Heart right ventricle (tissue), 16 donors: ENCODE measurements at regions not wholly inside any gene's neighbourhood (a gene's known extent, or its start where the extent isn't known, plus 50 kb on each side); places are given as distances from the start of the nearest gene placed in this dataset.

Source experiments
- ATAC-seq, 8 donors: fragments of 200-7000 bp; cut with Tn5 transposase; one replicate each; pipeline ENCODE4 v1.9.1; 2020; ENCODE audit warnings: mild to moderate bottlenecking in 8 of 8, moderate library complexity in 8 of 8, moderate number of reproducible peaks in 1 of 8
- DNase-seq, 2 donors: peaks; one replicate each; pipeline ENCODE4 v3.0.0-alpha.2; 2020
- H3K27ac ChIP-seq, 10 donors: fragments of 200-600 bp; sonication (generic) in 2 of 10; one replicate each; pipeline versions ENCODE4 v1.5.0 to v1.8.0; 2020 to 2022; ENCODE audit warnings: mild to moderate bottlenecking in 3 of 10
- H3K27me3 ChIP-seq, 7 donors: fragments of 200-600 bp; one replicate each; pipeline ENCODE4 v1.8.0; 2021 to 2022; ENCODE audit warnings: mild to moderate bottlenecking in 2 of 7
- H3K36me3 ChIP-seq, 9 donors: fragments of 200-600 bp; sonication (generic) in 1 of 9; one replicate each; pipeline versions ENCODE4 v1.5.0 to v1.8.0; 2020 to 2022; ENCODE audit warnings: mild to moderate bottlenecking in 2 of 9
- H3K4me1 ChIP-seq, 9 donors: fragments of 200-600 bp; sonication (generic) in 1 of 9; one replicate each; pipeline versions ENCODE4 v1.5.0 to v1.8.0; 2020 to 2022; ENCODE audit warnings: mild to moderate bottlenecking in 4 of 9
- H3K4me3 ChIP-seq, 10 donors: fragments of 200-600 bp; sonication (generic) in 2 of 10; one replicate each; pipeline versions ENCODE4 v1.5.0 to v1.8.0; 2020 to 2022; ENCODE audit warnings: mild to moderate bottlenecking in 7 of 10, moderate library complexity in 2 of 10
- H3K9me3 ChIP-seq, 11 donors: fragments of 200-600 bp in 10 of 11; sonication (generic) in 2 of 11; one replicate each; pipeline versions ENCODE4 v1.5.0 to v1.8.0; 2013 to 2022; ENCODE audit warnings: mild to moderate bottlenecking in 2 of 11, control low read depth in 1 of 11, moderate library complexity in 1 of 11
- WGBS, 2 donors: extraction: QIAGEN DNeasy Blood & Tissue Kit; methylation state at CpG; one replicate each; pipeline ENCODE4 v1.1.7; 2013; ENCODE audit warnings: inconsistent platforms in 1 of 2; 5-methylcytosine and 5-hydroxymethylcytosine counted together
- intact Hi-C, 10 donors: fragments of 100-400 bp; cut with DNase I; formaldehyde crosslinking; loops; one replicate each; pipeline versions ENCODE4 v1.11.1 to v1.14.2; 2022
- TF ChIP-seq, protein P1 (sequence below), 9 donors: fragments of 200-600 bp; sonication (generic) in 2 of 9; IDR thresholded peaks; one replicate each; pipeline versions ENCODE4 v1.5.0 to v1.8.0; 2021 to 2022; ENCODE audit warnings: antibody characterized with exemption in 9 of 9, mild to moderate bottlenecking in 5 of 9, moderate library complexity in 1 of 9
- donor health status: Arrhythmogenic right ventricular cardiomyopathy.
- donor health status: ischemic (EF 13 %, LVEDD 7.1; RV severe dilation, severe dysfunction).
- donor health status: healthy with polysubstance abuse.
- donor health status: DM: no; HTN: yes; CAD: no.
- donor health status: DM: no; HTN: no; CAD: no.
- donor health status: ischemic (EF 25% LVEDD 6.9; RV normal size, moderate dysfunction).
- donor health status: ischemic (EF 25% LVEDD 5.7; RV mildly dilated, moderate dysfunction).
- donor health status: healthy.
- donor health status: DM: yes; HTN: yes; CAD: no.
- donor health status: Ischemic cardiomyopathy.
- donor health status: ischemic (EF 35%, LVEDD 5.7; RV mildly dilated, moderate dysfunction).
- donor health status: nonischemic (EF 11% LVEDD 7.7; RV severe dilation, severe dysfunction).
- donor health status: DM: yes; HTN: yes; CAD: no.
- donor health status: PGD.
- donor health status: ischemic (EF 29% LVEDD 5.4; RV normal size, mild dysfunction).
- donor health status: nonischemic (EF 23%, LVEDD 6.1; RV moderate dilation, normal function).

GRCh38 chr14:58972233-58973017 is 216.0 kb upstream of the DAAM1 start:
- intact Hi-C loops, result loop anchor here in 1 of 10 donors (10.0 kb wide), 1 partner anchor 168 kb away; no protein-coding TSS in a partner anchor
- no peak overlapping the region for H3K4me3 ChIP-seq
- WGBS, 2 donors, result 49 to 57% methylated on average over 7 of the region's 7 CpGs
- H3K27ac ChIP-seq, result no peak overlapping the region
- TF ChIP-seq, protein P1, sequence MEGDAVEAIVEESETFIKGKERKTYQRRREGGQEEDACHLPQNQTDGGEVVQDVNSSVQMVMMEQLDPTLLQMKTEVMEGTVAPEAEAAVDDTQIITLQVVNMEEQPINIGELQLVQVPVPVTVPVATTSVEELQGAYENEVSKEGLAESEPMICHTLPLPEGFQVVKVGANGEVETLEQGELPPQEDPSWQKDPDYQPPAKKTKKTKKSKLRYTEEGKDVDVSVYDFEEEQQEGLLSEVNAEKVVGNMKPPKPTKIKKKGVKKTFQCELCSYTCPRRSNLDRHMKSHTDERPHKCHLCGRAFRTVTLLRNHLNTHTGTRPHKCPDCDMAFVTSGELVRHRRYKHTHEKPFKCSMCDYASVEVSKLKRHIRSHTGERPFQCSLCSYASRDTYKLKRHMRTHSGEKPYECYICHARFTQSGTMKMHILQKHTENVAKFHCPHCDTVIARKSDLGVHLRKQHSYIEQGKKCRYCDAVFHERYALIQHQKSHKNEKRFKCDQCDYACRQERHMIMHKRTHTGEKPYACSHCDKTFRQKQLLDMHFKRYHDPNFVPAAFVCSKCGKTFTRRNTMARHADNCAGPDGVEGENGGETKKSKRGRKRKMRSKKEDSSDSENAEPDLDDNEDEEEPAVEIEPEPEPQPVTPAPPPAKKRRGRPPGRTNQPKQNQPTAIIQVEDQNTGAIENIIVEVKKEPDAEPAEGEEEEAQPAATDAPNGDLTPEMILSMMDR (IDR thresholded peaks at IDR 0.05), result no peak
- H3K27me3 ChIP-seq, result no peaks in the 10 kb centered on the region
- peaks cover 0 to 19% (median 0%) of the 10 kb centered on the region in 11 donors for H3K9me3 ChIP-seq
- peaks cover 0 to 15% (median 6%) of the 10 kb centered on the region in 9 donors for H3K4me1 ChIP-seq
- H3K36me3 ChIP-seq, result no peaks in the 10 kb centered on the region
- DNase-seq (no peak), ATAC-seq (no peak)

- H3K27ac ChIP-seq, result no peak overlapping the region
- peaks cover 0 to 27% (median 17%) of the 10 kb centered on the region in 9 donors for H3K4me1 ChIP-seq
- DNase-seq (no peak), ATAC-seq (no peak)
- 84 to 93% methylated on average over 2 of the region's 2 CpGs for WGBS, 2 donors
- no peak overlapping the region for H3K4me3 ChIP-seq
- H3K9me3 ChIP-seq, result peaks cover 0 to 11% (median 0%) of the 10 kb centered on the region in 11 donors
- H3K27me3 ChIP-seq, result no peaks in the 10 kb centered on the region
- H3K36me3 ChIP-seq, result no peaks in the 10 kb centered on the region
- intact Hi-C loops, result loop anchor here in 1 of 10 donors (10.0 kb wide), 1 partner anchor 173 kb away; no protein-coding TSS in a partner anchor
- TF ChIP-seq, protein P1 (IDR thresholded peaks at IDR 0.05), result no peak
Observed at GRCh38 chr14:58977366-58977765, 211.1 kb upstream of the DAAM1 start.

DNA sequence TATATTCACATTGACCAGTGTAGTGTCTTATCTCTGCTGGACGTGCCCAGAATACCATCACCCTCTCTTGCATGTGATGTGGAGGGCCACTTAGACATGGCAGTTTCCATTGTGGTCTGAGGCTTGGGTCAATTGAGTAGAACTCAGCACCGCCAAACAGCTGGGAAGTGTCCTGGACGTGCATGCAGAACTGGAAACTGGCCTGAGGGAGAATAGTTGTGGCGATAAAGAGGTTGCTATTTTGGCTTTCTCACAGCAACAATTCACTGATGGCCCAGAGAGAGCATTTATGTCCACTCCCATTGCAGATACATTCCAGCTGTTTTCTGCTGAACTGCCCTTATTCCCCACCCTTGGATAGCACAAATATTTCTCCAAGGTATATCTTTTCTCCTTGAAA is 210.1 kb upstream of the DAAM1 start:
- 15 to 27% methylated on average over 4 of the region's 4 CpGs for WGBS, 2 donors
- Histone ChIP-seq H3K36me3 (no peaks in the 10 kb centered on the region), H3K27me3 (no peaks in the 10 kb centered on the region), H3K4me1 (peaks cover 0 to 21% (median 17%) of the 10 kb centered on the region in 9 donors), H3K9me3 (peaks cover 0 to 11% (median 0%) of the 10 kb centered on the region in 11 donors), H3K4me3 (no peak overlapping the region), H3K27ac (peak overlapping the region in 2 of 10 donors; percentile 26 to 31)
- intact Hi-C loops, result loop anchor here in 1 of 10 donors (10.0 kb wide), 1 partner anchor 174 kb away; no protein-coding TSS in a partner anchor
- peak; percentile 43 to 56 for DNase-seq
- peak; percentile 57 to 91 (median 88) for ATAC-seq
- TF ChIP-seq, protein P1 (IDR thresholded peaks at IDR 0.05), result no peak

DNA sequence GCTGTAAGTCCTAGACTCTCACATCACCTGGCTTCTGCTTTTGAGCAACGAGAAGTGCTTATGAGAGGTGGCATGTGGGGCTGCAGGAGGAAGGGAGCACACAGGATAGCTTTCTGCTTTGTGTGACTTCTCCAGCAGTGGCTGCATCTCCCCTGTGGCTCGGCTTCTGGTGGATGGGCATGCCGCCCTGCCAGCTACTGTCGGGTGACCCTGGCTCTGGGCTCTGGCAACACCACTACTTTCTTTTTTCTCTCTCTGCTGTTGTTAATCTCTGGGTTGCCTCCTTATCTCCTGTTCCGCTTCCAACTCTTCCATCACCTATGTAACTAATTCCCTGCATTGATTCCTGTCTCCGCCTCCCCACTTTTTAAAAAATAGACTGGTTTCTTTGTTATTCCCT is 209.1 kb upstream of the DAAM1 start:
- TF ChIP-seq, protein P1 (IDR thresholded peaks at IDR 0.05), result no peak
- Histone ChIP-seq H3K27me3 (no peaks in the 10 kb centered on the region), H3K4me3 (no peak overlapping the region), H3K27ac (peak overlapping the region in 1 of 10 donors; percentile 26), H3K4me1 (peaks cover 0 to 21% (median 17%) of the 10 kb centered on the region in 9 donors), H3K9me3 (peaks cover 0 to 7% (median 0%) of the 10 kb centered on the region in 11 donors), H3K36me3 (no peaks in the 10 kb centered on the region)
- DNase-seq, result no peak
- peak in 5 of 8 donors; percentile 18 to 61 (median 52) for ATAC-seq
- WGBS, 2 donors, result 54 to 61% methylated on average over 6 of the region's 6 CpGs
- intact Hi-C loops, result loop anchor here in 1 of 10 donors (10.0 kb wide), 1 partner anchor 175 kb away; no protein-coding TSS in a partner anchor
